Activated CD4-positive, alpha-beta T cell treated with anti-CD3 and anti-CD28 coated beads, Interleukin-2, amount 10 ng/mL, durations not matched to agents 7 days and 5 days (primary cell): ENCODE measurements at regions not wholly inside any gene's neighbourhood (a gene's known extent, or its start where the extent isn't known, plus 50 kb on each side); places are given as distances from the start of the nearest gene placed in this dataset.
"Not testable (repeated sequence)": the region's sequence is repeated elsewhere in the genome, so short reads cannot be mapped to it uniquely, and the experiment has no call there.

Experiments used
- CTCF ChIA-PET: fragments of 350-600 bp; sonication (Branson Sonifier 250); formaldehyde crosslinking; loops from one replicate; lab custom pipeline; 2021; ENCODE audit warnings: antibody characterized with exemption; lab: Charles Lee
- POLR2A ChIA-PET: fragments of 350-600 bp; sonication (Branson Sonifier 250); formaldehyde crosslinking; loops from one replicate; lab custom pipeline; 2021; ENCODE audit warnings: antibody characterized with exemption; lab: Charles Lee
- DNase-seq: peaks from one replicate; pipeline ENCODE4 v3.0.0-alpha.2; 2020
- H3K27ac Mint-ChIP-seq: one replicate; pipeline ENCODE4 v1.8.0; 2021; ENCODE audit warnings: mild to moderate bottlenecking, moderate library complexity, mixed read lengths
- H3K27me3 Mint-ChIP-seq: one replicate; pipeline ENCODE4 v1.8.0; 2021; ENCODE audit warnings: mixed read lengths
- H3K36me3 Mint-ChIP-seq: one replicate; pipeline ENCODE4 v1.8.0; 2021; ENCODE audit warnings: low read depth, mixed read lengths
- H3K4me1 Mint-ChIP-seq: one replicate; pipeline ENCODE4 v1.8.0; 2021; ENCODE audit warnings: mixed read lengths
- H3K4me3 Mint-ChIP-seq: one replicate; pipeline ENCODE4 v1.8.0; 2021; ENCODE audit warnings: mild to moderate bottlenecking, moderate library complexity, mixed read lengths
- H3K9me3 Mint-ChIP-seq: one replicate; pipeline ENCODE4 v1.8.0; 2021; ENCODE audit warnings: mixed read lengths

DNA sequence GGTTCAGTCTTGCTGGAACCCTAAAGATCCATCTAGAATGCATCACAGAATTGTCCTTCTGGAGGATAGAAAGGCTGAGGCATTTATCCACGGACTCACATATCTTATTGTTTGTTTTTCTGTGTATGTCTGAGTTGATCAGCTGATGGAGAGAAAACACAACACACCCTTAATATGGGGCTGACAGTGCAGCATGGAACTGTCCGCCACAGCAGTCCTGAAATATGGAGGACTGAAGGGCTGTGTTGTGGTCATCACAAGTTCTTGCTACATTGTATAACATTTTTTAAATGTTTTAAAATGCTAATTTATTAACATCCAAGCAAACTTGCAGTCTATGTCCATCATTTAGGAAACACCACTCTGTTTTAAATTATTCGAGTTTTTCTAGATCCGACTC is 448.9 kb upstream of the ERCC4 start:
- Mint-ChIP-seq H3K27me3 (no peaks in the 10 kb centered on the region), H3K9me3 (peaks cover 3% of the 10 kb centered on the region), H3K27ac (no peak overlapping the region), H3K4me1 (no peaks in the 10 kb centered on the region), H3K36me3 (no peaks in the 10 kb centered on the region), H3K4me3 (no peak overlapping the region)
- no peak for DNase-seq
- ChIA-PET CTCF (no interaction called here), POLR2A (no interaction called here)

- CTCF ChIA-PET: no interaction called here
- no peaks in the 10 kb centered on the region for H3K36me3 Mint-ChIP-seq
- no peak overlapping the region for H3K27ac Mint-ChIP-seq
- DNase-seq: no peak
- peaks cover 4% of the 10 kb centered on the region for H3K9me3 Mint-ChIP-seq
- no peaks in the 10 kb centered on the region for H3K4me1 Mint-ChIP-seq
- H3K4me3 Mint-ChIP-seq: no peak overlapping the region
- POLR2A ChIA-PET: no interaction called here
- H3K27me3 Mint-ChIP-seq: no peaks in the 10 kb centered on the region
These were observed 441.0 kb upstream of the ERCC4 start for GRCh38 chr16:13478991-13479390.

GRCh38 chr16:13479549-13479948 is 440.4 kb upstream of the ERCC4 start:
- Mint-ChIP-seq H3K9me3 (peaks cover 4% of the 10 kb centered on the region), H3K4me3 (no peak overlapping the region), H3K27me3 (no peaks in the 10 kb centered on the region), H3K4me1 (no peaks in the 10 kb centered on the region), H3K27ac (no peak overlapping the region), H3K36me3 (no peaks in the 10 kb centered on the region)
- no peak for DNase-seq
- ChIA-PET POLR2A (no interaction called here), CTCF (no interaction called here)

DNA sequence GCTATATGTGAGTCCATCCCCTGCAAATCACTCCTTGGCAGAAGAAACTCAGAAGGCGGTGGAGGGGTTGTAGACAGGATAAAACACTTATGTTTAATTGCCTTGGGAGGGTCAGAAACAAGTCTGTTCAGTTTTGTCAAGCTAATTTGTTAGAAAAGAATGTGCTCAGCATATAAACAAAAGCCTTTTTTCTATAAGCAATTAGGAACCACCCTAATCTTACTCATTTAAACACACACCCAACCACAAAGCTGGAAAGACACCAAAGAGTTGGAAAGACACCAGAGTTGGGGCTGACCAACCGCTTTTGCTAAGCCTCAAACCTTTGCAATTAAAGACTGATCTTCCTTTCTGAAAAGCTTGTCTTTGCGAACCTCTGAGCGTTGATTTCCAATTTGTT is 439.2 kb upstream of the ERCC4 start:
- CTCF ChIA-PET: no interaction called here
- Mint-ChIP-seq H3K36me3 (no peaks in the 10 kb centered on the region), H3K27me3 (no peaks in the 10 kb centered on the region), H3K4me1 (no peaks in the 10 kb centered on the region), H3K9me3 (peaks cover 8% of the 10 kb centered on the region), H3K27ac (no peak overlapping the region), H3K4me3 (no peak overlapping the region)
- DNase-seq: no peak
- POLR2A ChIA-PET: no interaction called here

- ChIA-PET POLR2A (no interaction called here), CTCF (no interaction called here)
- H3K27ac Mint-ChIP-seq: no peak overlapping the region
- no peaks in the 10 kb centered on the region for H3K27me3 Mint-ChIP-seq
- DNase-seq: no peak
- no peak overlapping the region for H3K4me3 Mint-ChIP-seq
- peaks cover 8% of the 10 kb centered on the region for H3K9me3 Mint-ChIP-seq
- no peaks in the 10 kb centered on the region for H3K4me1 Mint-ChIP-seq
- H3K36me3 Mint-ChIP-seq: no peaks in the 10 kb centered on the region
These were observed 436.8 kb upstream of the ERCC4 start for GRCh38 chr16:13483121-13483520.

DNA sequence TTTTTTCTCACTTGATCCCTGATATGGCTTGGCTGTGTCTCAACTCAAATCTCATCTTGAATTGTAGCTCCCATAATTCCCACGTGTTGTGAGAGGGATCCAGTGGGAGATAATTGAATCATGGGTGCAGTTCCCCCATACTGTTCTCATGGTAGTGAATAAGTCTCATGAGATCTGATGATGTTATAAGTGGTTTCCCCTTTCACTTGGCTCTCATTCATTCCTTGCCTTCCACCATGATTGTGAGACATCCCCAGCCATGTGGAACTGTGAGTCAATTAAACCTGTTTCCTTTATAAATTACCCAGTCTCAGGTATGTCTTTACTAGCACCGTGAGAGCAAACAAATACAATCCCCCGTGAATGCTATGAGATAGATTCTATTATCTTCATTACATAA is 430.5 kb upstream of the ERCC4 start:
- DNase-seq, H3K27me3 Mint-ChIP-seq, CTCF ChIA-PET, H3K27ac Mint-ChIP-seq, H3K36me3 Mint-ChIP-seq, H3K4me3 Mint-ChIP-seq, H3K4me1 Mint-ChIP-seq, POLR2A ChIA-PET: not testable (repeated sequence)
- H3K9me3 Mint-ChIP-seq: peaks cover 11% of the 10 kb centered on the region

DNA sequence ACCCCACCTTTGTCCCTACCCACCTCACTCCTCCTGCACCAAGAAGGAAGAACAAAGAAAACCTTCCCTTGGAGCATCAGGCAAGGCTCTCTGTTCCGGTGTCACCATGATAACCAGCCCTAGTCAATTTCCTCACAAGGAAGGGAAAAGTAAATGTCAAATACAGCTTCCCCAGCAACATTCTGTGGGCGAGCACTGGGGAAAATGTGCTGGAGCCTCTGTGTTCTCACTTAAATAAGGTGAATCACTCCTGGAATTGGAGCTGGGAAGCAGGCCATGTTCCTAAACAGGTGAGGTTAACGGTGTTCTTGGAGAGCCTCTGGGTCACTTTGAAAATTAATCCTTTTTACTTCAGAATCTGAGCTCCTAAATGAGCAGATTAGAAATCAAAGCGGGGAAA is 427.9 kb upstream of the ERCC4 start:
- Mint-ChIP-seq H3K27me3 (no peaks in the 10 kb centered on the region), H3K36me3 (no peaks in the 10 kb centered on the region), H3K4me3 (no peak overlapping the region), H3K9me3 (peaks cover 5% of the 10 kb centered on the region), H3K27ac (no peak overlapping the region), H3K4me1 (no peaks in the 10 kb centered on the region)
- DNase-seq: no peak
- ChIA-PET CTCF (no interaction called here), POLR2A (no interaction called here)

GRCh38 chr16:13503960-13504635 is 415.9 kb upstream of the ERCC4 start:
- POLR2A ChIA-PET: no interaction called here
- H3K4me3 Mint-ChIP-seq: no peak overlapping the region
- no peaks in the 10 kb centered on the region for H3K36me3 Mint-ChIP-seq
- H3K27ac Mint-ChIP-seq: no peak overlapping the region
- no peaks in the 10 kb centered on the region for H3K27me3 Mint-ChIP-seq
- CTCF ChIA-PET: no interaction called here
- no peak for DNase-seq
- H3K9me3 Mint-ChIP-seq: no peaks in the 10 kb centered on the region
- no peaks in the 10 kb centered on the region for H3K4me1 Mint-ChIP-seq

DNA sequence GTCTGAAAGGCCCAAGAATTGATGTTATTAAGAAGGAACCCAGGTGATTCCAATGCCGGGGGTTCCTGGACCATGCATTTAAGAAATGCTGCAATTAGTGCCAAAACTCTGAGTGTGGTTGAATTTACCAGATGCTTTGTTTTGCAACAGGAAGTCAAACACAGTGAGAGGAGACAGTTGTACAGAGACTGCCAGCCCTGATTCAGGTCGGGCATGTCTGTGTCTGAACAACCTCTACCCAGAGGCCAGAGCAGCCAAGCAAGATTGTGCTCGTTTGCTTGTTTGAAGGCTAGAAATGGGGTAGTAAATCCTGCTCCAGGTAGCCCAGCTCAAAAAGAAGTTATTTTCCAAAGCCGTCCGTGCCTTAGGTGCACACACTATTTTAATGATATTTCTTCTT is 412.4 kb upstream of the ERCC4 start:
- ChIA-PET POLR2A (no interaction called here), CTCF (interaction anchor here (0.6 kb wide), 1 partner anchor 1993 kb away, joined by 4 read pairs; no protein-coding TSS in a partner anchor)
- no peak overlapping the region for H3K4me3 Mint-ChIP-seq
- H3K27me3 Mint-ChIP-seq: no peaks in the 10 kb centered on the region
- no peaks in the 10 kb centered on the region for H3K4me1 Mint-ChIP-seq
- no peak overlapping the region for H3K27ac Mint-ChIP-seq
- H3K9me3 Mint-ChIP-seq: no peaks in the 10 kb centered on the region
- H3K36me3 Mint-ChIP-seq: no peaks in the 10 kb centered on the region
- DNase-seq: no peak

DNA sequence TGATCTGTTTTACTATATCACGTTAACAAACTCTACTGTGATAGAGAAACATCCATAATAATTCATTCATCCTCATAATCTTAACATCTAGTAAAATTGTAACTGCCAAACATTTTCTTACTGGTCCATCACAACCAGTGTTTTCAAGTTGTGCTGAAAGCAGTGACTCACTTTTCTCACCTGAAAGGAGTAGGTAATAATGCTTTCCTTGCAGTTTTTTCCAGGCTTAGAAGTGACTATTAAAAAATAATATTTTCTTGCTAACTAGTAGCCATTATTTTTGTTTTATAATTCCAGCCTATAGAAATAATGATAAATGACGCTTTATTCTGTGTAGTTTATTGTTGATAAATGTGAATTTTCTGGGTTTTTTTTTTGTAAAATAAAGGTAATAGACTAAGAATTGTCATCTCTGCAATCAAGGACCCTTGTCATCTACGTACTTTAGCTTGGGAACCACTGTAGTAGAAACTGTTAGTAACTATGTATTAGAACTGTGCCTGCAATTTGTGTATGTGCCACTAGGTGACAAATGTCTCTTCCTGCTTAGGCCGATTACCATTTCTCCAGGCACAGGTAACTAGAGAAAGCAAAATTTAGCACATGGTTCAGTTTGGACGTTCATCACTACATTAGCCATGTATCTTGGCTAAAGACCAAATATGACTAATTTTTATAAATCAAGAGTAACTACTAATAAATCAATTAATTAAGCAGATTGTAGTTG is 409.4 kb upstream of the ERCC4 start:
- Mint-ChIP-seq H3K27ac (no peak overlapping the region), H3K4me1 (no peaks in the 10 kb centered on the region), H3K27me3 (no peaks in the 10 kb centered on the region), H3K36me3 (no peaks in the 10 kb centered on the region), H3K4me3 (no peak overlapping the region), H3K9me3 (peaks cover 5% of the 10 kb centered on the region)
- POLR2A ChIA-PET: no interaction called here
- CTCF ChIA-PET: no interaction called here
- no peak for DNase-seq

DNA sequence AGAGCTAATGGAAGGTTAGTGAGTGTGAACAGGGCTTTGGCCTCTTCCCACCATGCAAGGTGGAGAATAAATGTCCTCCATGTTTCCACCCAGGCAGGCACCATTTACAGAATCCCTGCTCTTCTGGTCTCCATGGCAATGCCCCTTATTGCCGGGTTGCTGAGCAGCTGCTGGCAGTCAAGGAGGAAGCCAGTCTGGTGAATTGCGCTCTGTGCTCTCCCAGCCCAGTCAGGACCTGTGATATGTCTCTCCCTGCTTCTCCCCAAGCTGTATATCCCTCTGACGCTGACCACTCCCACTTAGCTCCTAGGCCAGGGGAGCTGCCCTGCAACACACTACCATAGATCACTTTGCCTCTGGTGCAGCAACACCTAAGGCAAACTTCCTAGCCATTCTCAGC is 402.1 kb upstream of the ERCC4 start:
- no peaks in the 10 kb centered on the region for H3K4me1 Mint-ChIP-seq
- H3K4me3 Mint-ChIP-seq: no peak overlapping the region
- CTCF ChIA-PET: no interaction called here
- no peaks in the 10 kb centered on the region for H3K27me3 Mint-ChIP-seq
- POLR2A ChIA-PET: no interaction called here
- no peak for DNase-seq
- H3K9me3 Mint-ChIP-seq: peaks cover 9% of the 10 kb centered on the region
- no peak overlapping the region for H3K27ac Mint-ChIP-seq
- no peaks in the 10 kb centered on the region for H3K36me3 Mint-ChIP-seq

DNA sequence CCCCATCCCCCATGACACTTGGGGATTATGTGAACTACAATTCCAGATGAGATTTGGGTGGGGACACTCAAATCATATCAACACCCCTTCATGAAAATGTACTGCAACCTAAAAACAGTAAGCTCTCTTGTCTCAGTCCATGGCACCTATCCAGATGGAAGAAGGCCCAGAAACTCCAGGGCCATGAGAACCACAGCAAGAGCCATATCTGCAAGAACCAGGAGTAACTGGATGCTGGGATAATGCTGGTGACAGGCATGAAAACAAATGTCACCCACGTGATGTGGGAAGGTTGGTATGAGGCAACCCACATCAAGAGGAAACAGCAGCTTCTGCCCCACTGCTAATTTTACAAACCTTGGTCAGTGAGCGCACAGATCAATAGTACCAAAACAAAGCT is 400.1 kb upstream of the ERCC4 start:
- Mint-ChIP-seq H3K4me1 (no peaks in the 10 kb centered on the region), H3K4me3 (no peak overlapping the region), H3K36me3 (no peaks in the 10 kb centered on the region), H3K27me3 (no peaks in the 10 kb centered on the region), H3K9me3 (peaks cover 4% of the 10 kb centered on the region), H3K27ac (no peak overlapping the region)
- DNase-seq: no peak
- ChIA-PET POLR2A (no interaction called here), CTCF (interaction anchor here (0.6 kb wide), 2 partner anchors 17 to 1059 kb away, joined by 4 read pairs; no protein-coding TSS in a partner anchor)

- no peak overlapping the region for H3K4me3 Mint-ChIP-seq
- ChIA-PET POLR2A (no interaction called here), CTCF (no interaction called here)
- H3K27me3 Mint-ChIP-seq: no peaks in the 10 kb centered on the region
- no peaks in the 10 kb centered on the region for H3K36me3 Mint-ChIP-seq
- no peak overlapping the region for H3K27ac Mint-ChIP-seq
- peaks cover 4% of the 10 kb centered on the region for H3K9me3 Mint-ChIP-seq
- H3K4me1 Mint-ChIP-seq: no peaks in the 10 kb centered on the region
- no peak for DNase-seq
These were observed 398.6 kb upstream of the ERCC4 start for GRCh38 chr16:13521356-13521755.

GRCh38 chr16:13527332-13527731 is 392.6 kb upstream of the ERCC4 start:
- Mint-ChIP-seq H3K27me3 (no peaks in the 10 kb centered on the region), H3K27ac (no peak overlapping the region), H3K4me1 (no peaks in the 10 kb centered on the region), H3K9me3 (peaks cover 8% of the 10 kb centered on the region), H3K36me3 (no peaks in the 10 kb centered on the region), H3K4me3 (no peak overlapping the region)
- DNase-seq: no peak
- CTCF ChIA-PET: no interaction called here
- POLR2A ChIA-PET: no interaction called here
